ENCODE measurements at regions not wholly inside any gene's neighbourhood (a gene's known extent, or its start where the extent isn't known, plus 50 kb on each side); places are given as distances from the start of the nearest gene placed in this dataset.

DNA sequence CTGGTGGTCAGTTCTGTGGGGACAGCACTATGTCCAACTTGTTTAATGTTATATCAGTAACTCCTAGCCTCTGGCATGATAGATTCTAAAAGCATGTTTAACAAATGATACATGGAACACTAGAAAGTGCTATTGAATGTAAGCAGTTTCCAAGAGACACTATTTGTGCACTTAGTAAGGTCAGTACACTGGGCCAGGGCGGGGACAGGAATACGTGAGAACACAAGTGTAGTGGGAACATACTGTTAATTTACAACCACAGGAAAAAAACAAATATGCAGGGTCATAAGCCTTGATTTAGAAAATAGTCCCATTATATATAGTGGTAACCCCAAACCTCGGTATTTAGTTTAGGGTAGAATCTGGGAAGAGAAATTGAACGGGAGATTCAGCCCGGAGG lies 88.9 kb upstream of the SLC38A2 start:
- H3K9ac ChIP-seq (ENCODE audit: insufficient read depth, low read length, poor library complexity, severe bottlenecking), result no peak overlapping the region
- intact Hi-C loops (cut with micrococcal nuclease), result no loop called here
- peaks cover 27 to 40% of the 10 kb centered on the region in 2 donors for H3K4me1 ChIP-seq (ENCODE audit: control insufficient read depth in 1 of 2, insufficient read depth in 2 of 2, low read length in 2 of 2)
- no peak overlapping the region for H2AFZ ChIP-seq (ENCODE audit: insufficient read depth, low read depth, low read length, poor library complexity, severe bottlenecking)
- no peak overlapping the region for H3K4me3 ChIP-seq (replicated peaks in 1 of 3; ENCODE audit: low read depth in 2 of 3, low read length in 3 of 3)
- H4K20me1 ChIP-seq (ENCODE audit: insufficient read depth, low read length), result no peaks in the 10 kb centered on the region
- H3K36me3 Mint-ChIP-seq, result no peaks in the 10 kb centered on the region
- H3K27me3 ChIP-seq (ENCODE audit: control insufficient read depth in 2 of 2, insufficient read depth in 2 of 2, low read length in 2 of 2), result no peaks in the 10 kb centered on the region
- no peak overlapping the region for H3K4me3 Mint-ChIP-seq
- no peaks in the 10 kb centered on the region for H3K36me3 ChIP-seq (replicated peaks in 1 of 2; ENCODE audit: control insufficient read depth in 1 of 2, insufficient read depth in 2 of 2, low read length in 2 of 2)
- H3K4me2 ChIP-seq (replicated peaks; ENCODE audit: extremely low read depth, low read length, poor library complexity, severe bottlenecking), result no peak overlapping the region
- DNase-seq, result no peak
- WGBS (ENCODE audit: insufficient coverage), result no CpG with 5 or more reads among the region's 5 CpGs
- H3K27ac Mint-ChIP-seq, result no peak overlapping the region
- no peaks in the 10 kb centered on the region for H3K9me3 ChIP-seq (replicated peaks in 1 of 2; ENCODE audit: control insufficient read depth in 1 of 2, insufficient read depth in 1 of 2, low read length in 2 of 2)
- peaks cover 0 to 2% (median 0%) of the 10 kb centered on the region in 3 donors for H3K27me3 Mint-ChIP-seq (ENCODE audit: low read depth in 3 of 3)
- no peaks in the 10 kb centered on the region for H3K79me2 ChIP-seq (ENCODE audit: insufficient read depth, low read length)
- H3K9me3 Mint-ChIP-seq, result no peaks in the 10 kb centered on the region
- TF ChIP-seq, protein P1, sequence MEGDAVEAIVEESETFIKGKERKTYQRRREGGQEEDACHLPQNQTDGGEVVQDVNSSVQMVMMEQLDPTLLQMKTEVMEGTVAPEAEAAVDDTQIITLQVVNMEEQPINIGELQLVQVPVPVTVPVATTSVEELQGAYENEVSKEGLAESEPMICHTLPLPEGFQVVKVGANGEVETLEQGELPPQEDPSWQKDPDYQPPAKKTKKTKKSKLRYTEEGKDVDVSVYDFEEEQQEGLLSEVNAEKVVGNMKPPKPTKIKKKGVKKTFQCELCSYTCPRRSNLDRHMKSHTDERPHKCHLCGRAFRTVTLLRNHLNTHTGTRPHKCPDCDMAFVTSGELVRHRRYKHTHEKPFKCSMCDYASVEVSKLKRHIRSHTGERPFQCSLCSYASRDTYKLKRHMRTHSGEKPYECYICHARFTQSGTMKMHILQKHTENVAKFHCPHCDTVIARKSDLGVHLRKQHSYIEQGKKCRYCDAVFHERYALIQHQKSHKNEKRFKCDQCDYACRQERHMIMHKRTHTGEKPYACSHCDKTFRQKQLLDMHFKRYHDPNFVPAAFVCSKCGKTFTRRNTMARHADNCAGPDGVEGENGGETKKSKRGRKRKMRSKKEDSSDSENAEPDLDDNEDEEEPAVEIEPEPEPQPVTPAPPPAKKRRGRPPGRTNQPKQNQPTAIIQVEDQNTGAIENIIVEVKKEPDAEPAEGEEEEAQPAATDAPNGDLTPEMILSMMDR (IDR thresholded peaks at IDR 0.05), result no peak
- H3K4me1 Mint-ChIP-seq, result peaks cover 54% of the 10 kb centered on the region
- H3K27ac ChIP-seq (ENCODE audit: low read depth in 1 of 2, low read length in 2 of 2), result no peak overlapping the region

DNA sequence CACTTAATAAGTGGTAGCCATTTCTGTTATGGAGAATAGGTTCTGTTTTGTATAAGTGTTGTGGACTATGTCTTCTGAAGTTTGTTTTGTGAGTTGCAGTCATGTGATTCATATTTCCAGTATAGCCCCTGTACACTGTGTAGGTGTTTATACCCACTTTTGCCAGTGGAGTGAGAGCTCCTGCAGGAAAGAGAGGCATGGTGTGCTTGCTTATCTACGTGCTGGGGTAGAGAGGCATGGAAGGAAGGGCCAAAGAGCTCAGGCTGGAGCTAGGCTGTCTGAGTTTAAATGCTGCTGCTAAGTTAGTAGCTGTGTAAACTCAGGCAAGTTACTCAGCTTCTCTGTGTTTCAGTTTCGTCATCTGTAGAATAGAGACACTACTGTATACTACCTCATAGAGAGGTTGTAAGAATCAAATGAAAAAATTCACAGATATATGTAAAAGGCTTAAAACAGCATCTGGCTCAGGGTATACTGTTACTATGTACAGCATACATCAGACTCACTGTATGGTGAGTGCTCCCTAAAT lies 88.2 kb upstream of the SLC38A2 start:
- Mint-ChIP-seq H3K4me3 (no peak overlapping the region), H3K27me3 (ENCODE audit: low read depth in 3 of 3) (peaks cover 0 to 2% (median 0%) of the 10 kb centered on the region in 3 donors), H3K27ac (peak overlapping the region in 3 of 7 donors; percentile 18 to 89 (median 54)), H3K36me3 (no peaks in the 10 kb centered on the region), H3K9me3 (no peaks in the 10 kb centered on the region), H3K4me1 (peaks cover 55% of the 10 kb centered on the region)
- no peak overlapping the region for H2AFZ ChIP-seq (ENCODE audit: insufficient read depth, low read depth, low read length, poor library complexity, severe bottlenecking)
- TF ChIP-seq, protein P1 (IDR thresholded peaks at IDR 0.05), result no peak
- intact Hi-C loops (cut with micrococcal nuclease), result no loop called here
- no peak overlapping the region for H3K9ac ChIP-seq (ENCODE audit: insufficient read depth, low read length, poor library complexity, severe bottlenecking)
- no peaks in the 10 kb centered on the region for H3K36me3 ChIP-seq (replicated peaks in 1 of 2; ENCODE audit: control insufficient read depth in 1 of 2, insufficient read depth in 2 of 2, low read length in 2 of 2)
- peaks cover 34 to 47% of the 10 kb centered on the region in 2 donors for H3K4me1 ChIP-seq (ENCODE audit: control insufficient read depth in 1 of 2, insufficient read depth in 2 of 2, low read length in 2 of 2)
- H3K27ac ChIP-seq (ENCODE audit: low read depth in 1 of 2, low read length in 2 of 2), result peak overlapping the region in 1 of 2 donors; percentile 78
- H3K9me3 ChIP-seq (replicated peaks in 1 of 2; ENCODE audit: control insufficient read depth in 1 of 2, insufficient read depth in 1 of 2, low read length in 2 of 2), result no peaks in the 10 kb centered on the region
- DNase-seq, result no peak
- H4K20me1 ChIP-seq (ENCODE audit: insufficient read depth, low read length), result no peaks in the 10 kb centered on the region
- H3K27me3 ChIP-seq (ENCODE audit: control insufficient read depth in 2 of 2, insufficient read depth in 2 of 2, low read length in 2 of 2), result no peaks in the 10 kb centered on the region
- peak overlapping the region; percentile 72 for H3K4me2 ChIP-seq (replicated peaks; ENCODE audit: extremely low read depth, low read length, poor library complexity, severe bottlenecking)
- H3K4me3 ChIP-seq (replicated peaks in 1 of 3; ENCODE audit: low read depth in 2 of 3, low read length in 3 of 3), result no peak overlapping the region
- 83% methylated on average over 1 of the region's 2 CpGs for WGBS (ENCODE audit: insufficient coverage)
- H3K79me2 ChIP-seq (ENCODE audit: insufficient read depth, low read length), result no peaks in the 10 kb centered on the region

Measured in CD14-positive monocyte (primary cell).